ENCODE measurements at regions not wholly inside any gene's neighbourhood (a gene's known extent, or its start where the extent isn't known, plus 50 kb on each side); places are given as distances from the start of the nearest gene placed in this dataset.
A peak's percentile ranks its signal among the peaks of the same experiment; 100 is the strongest.

- DNase-seq: no peak
These were observed 50.5 kb upstream of the PRDM1 start for GRCh38 chr6:106035655-106036054.

- DNase-seq: no peak
These were observed 52.3 kb upstream of the PRDM1 start for GRCh38 chr6:106033806-106034205.

GRCh38 chr6:106027758-106028157, 58.4 kb upstream of the PRDM1 start:
- no peak for DNase-seq

- DNase-seq: no peak
These were observed 59.1 kb upstream of the PRDM1 start for GRCh38 chr6:106026748-106027715.

- DNase-seq: no peak
These were observed 60.5 kb upstream of the PRDM1 start for GRCh38 chr6:106025655-106026054.

GRCh38 chr6:106022801-106023200, 63.3 kb upstream of the PRDM1 start:
- DNase-seq: no peak

- no peak for DNase-seq
These were observed 68.7 kb upstream of the PRDM1 start for GRCh38 chr6:106017454-106017853.

GRCh38 chr6:106014955-106015354, 71.2 kb upstream of the PRDM1 start:
- DNase-seq: no peak

GRCh38 chr6:106011476-106011875, 74.7 kb upstream of the PRDM1 start:
- no peak for DNase-seq

GRCh38 chr6:106005954-106006353, 80.2 kb upstream of the PRDM1 start:
- no peak for DNase-seq

GRCh38 chr6:106005013-106005412, 81.1 kb upstream of the PRDM1 start:
- no peak for DNase-seq

GRCh38 chr6:106003268-106003987, 82.7 kb upstream of the PRDM1 start:
- no peak for DNase-seq

- no peak for DNase-seq
These were observed 84.1 kb upstream of the PRDM1 start for GRCh38 chr6:106002005-106002404.

GRCh38 chr6:106000935-106001334, 85.2 kb upstream of the PRDM1 start:
- DNase-seq: no peak

GRCh38 chr6:105997482-105997881, 88.7 kb upstream of the PRDM1 start:
- DNase-seq: no peak

GRCh38 chr6:105995391-105995865, 90.7 kb upstream of the PRDM1 start:
- DNase-seq: no peak

- DNase-seq: peak; percentile 61
These were observed 91.3 kb upstream of the PRDM1 start for GRCh38 chr6:105994591-105995390.

- peak; percentile 61 for DNase-seq
These were observed 92.0 kb upstream of the PRDM1 start for GRCh38 chr6:105994118-105994590.

- no peak for DNase-seq
These were observed 92.6 kb upstream of the PRDM1 start for GRCh38 chr6:105993341-105994117.

GRCh38 chr6:105992315-105992961, 93.7 kb upstream of the PRDM1 start:
- peak; percentile 88 for DNase-seq

- peak; percentile 48 for DNase-seq
These were observed 94.4 kb upstream of the PRDM1 start for GRCh38 chr6:105991561-105992314.
